B cell (primary cell): ENCODE measurements at regions not wholly inside any gene's neighbourhood (a gene's known extent, or its start where the extent isn't known, plus 50 kb on each side); places are given as distances from the start of the nearest gene placed in this dataset.

ENCODE experiments used
- ATAC-seq: fragments of 200-7000 bp; cut with Tn5 transposase; one replicate; pipeline ENCODE4 v1.10.0; 2021; ENCODE audit warnings: low read depth, mild to moderate bottlenecking, moderate number of reproducible peaks, moderate library complexity
- CTCF ChIA-PET: fragments of 350-600 bp; sonication (Branson Sonifier 250); formaldehyde crosslinking; loops from one replicate; lab custom pipeline; 2021; ENCODE audit warnings: antibody characterized with exemption, inconsistent platforms; lab: Charles Lee
- POLR2A ChIA-PET: fragments of 350-600 bp; sonication (Branson Sonifier 250); formaldehyde crosslinking; loops from one replicate; lab custom pipeline; 2021; ENCODE audit warnings: antibody characterized with exemption; lab: Charles Lee
- DNase-seq: peaks from one replicate; pipeline ENCODE4 v3.0.0; 2013
- H2AFZ ChIP-seq: 2 replicates; pipeline ENCODE4 v1.6.1; 2012; ENCODE audit warnings: mild to moderate bottlenecking, low read depth, low read length; ENCODE audit not compliant: insufficient read depth, poor library complexity, severe bottlenecking
- H3K27ac ChIP-seq, 2 donors: 1 replicate in 1 of 2; 2 replicates in 1 of 2; pipeline ENCODE4 v1.5.1; 2012 to 2013; ENCODE audit warnings: low read length in 2 of 2, mild to moderate bottlenecking in 2 of 2, moderate library complexity in 1 of 2
- H3K27me3 ChIP-seq, 4 experiments: fragments of 200-600 bp in 1 of 4; sonication (generic) in 1 of 4; replicated peaks in 1 of 4; 1 replicate in 2 of 4; 2 replicates in 2 of 4; pipeline versions ENCODE4 v1.6.1 to v1.7.0; 2013 to 2016; ENCODE audit warnings: low read length in 3 of 4, mild to moderate bottlenecking in 2 of 4, mixed read lengths in 1 of 4, moderate library complexity in 1 of 4; ENCODE audit not compliant: insufficient read depth in 4 of 4, control insufficient read depth in 3 of 4; ENCODE audit errors: control extremely low read depth in 1 of 4
- H3K36me3 ChIP-seq, 2 experiments: replicated peaks in 1 of 2; 1 replicate in 1 of 2; 2 replicates in 1 of 2; pipeline versions ENCODE4 v1.6.1 to v1.7.1; 2013; ENCODE audit warnings: low read length in 1 of 2; ENCODE audit not compliant: insufficient read depth in 2 of 2, control insufficient read depth in 1 of 2; ENCODE audit errors: control extremely low read depth in 1 of 2, extremely low read depth in 1 of 2
- H3K4me1 ChIP-seq, 2 donors: fragments of 200-600 bp in 1 of 2; sonication (generic) in 1 of 2; 1 replicate in 1 of 2; 2 replicates in 1 of 2; pipeline versions ENCODE4 v1.5.1 to v1.6.1; 2013 to 2017; ENCODE audit warnings: low read length in 2 of 2; ENCODE audit not compliant: control insufficient read depth in 2 of 2, insufficient read depth in 2 of 2
- H3K4me2 ChIP-seq: replicated peaks from 2 replicates; pipeline ENCODE3; 2012; ENCODE audit warnings: mild to moderate bottlenecking, low read depth, low read length; ENCODE audit not compliant: poor library complexity, severe bottlenecking
- H3K4me3 ChIP-seq, 5 experiments: fragments of 200-600 bp in 1 of 5; sonication (generic) in 1 of 5; 1 replicate in 3 of 5; 2 replicates in 2 of 5; pipeline versions ENCODE4 v1.5.1 to v1.7.0; 2011 to 2016; ENCODE audit warnings: low read length in 4 of 5, mild to moderate bottlenecking in 4 of 5, low read depth in 2 of 5, control low read depth in 1 of 5, moderate library complexity in 1 of 5; ENCODE audit not compliant: insufficient read depth in 1 of 5; ENCODE audit errors: control extremely low read depth in 1 of 5, extremely low read depth in 1 of 5
- H3K79me2 ChIP-seq: fragments of 200-600 bp; sonication (generic); one replicate; pipeline ENCODE4 v1.6.0; 2016; ENCODE audit warnings: low read length; ENCODE audit not compliant: control insufficient read depth, insufficient read depth
- H3K9ac ChIP-seq: fragments of 200-600 bp; sonication (generic); 2 replicates; pipeline ENCODE4 v1.6.1; 2017; ENCODE audit warnings: mild to moderate bottlenecking, low read length, moderate library complexity
- H3K9me3 ChIP-seq, 3 donors: one replicate each; pipeline versions ENCODE4 v1.6.1 to v1.7.1; 2013; ENCODE audit warnings: low read length in 2 of 3; ENCODE audit not compliant: control insufficient read depth in 2 of 3, insufficient read depth in 1 of 3; ENCODE audit errors: control extremely low read depth in 1 of 3
- H4K20me1 ChIP-seq: 2 replicates; pipeline ENCODE4 v1.6.0; 2012; ENCODE audit warnings: mild to moderate bottlenecking, low read length; ENCODE audit not compliant: insufficient read depth, control insufficient read depth, poor library complexity, severe bottlenecking
- H3K27ac Mint-ChIP-seq: one replicate; pipeline ENCODE4 v1.8.0; 2021; ENCODE audit warnings: mixed read lengths
- H3K27me3 Mint-ChIP-seq: one replicate; pipeline ENCODE4 v1.8.0; 2021; ENCODE audit warnings: mixed read lengths
- H3K4me1 Mint-ChIP-seq: one replicate; pipeline ENCODE4 v1.8.0; 2021; ENCODE audit warnings: mixed read lengths
- H3K4me3 Mint-ChIP-seq: one replicate; pipeline ENCODE4 v1.8.0; 2021; ENCODE audit warnings: mixed read lengths
- H3K9me3 Mint-ChIP-seq: one replicate; pipeline ENCODE4 v1.8.0; 2022; ENCODE audit warnings: mixed read lengths; ENCODE audit not compliant: insufficient read depth
- CTCF ChIP-seq: fragments of 200-600 bp; IDR thresholded peaks from one replicate; pipeline ENCODE4 v1.8.0; 2022; ENCODE audit warnings: antibody characterized with exemption, mild to moderate bottlenecking
- EZH2 ChIP-seq: IDR thresholded peaks from 2 replicates; pipeline ENCODE4 v1.6.1; 2012; ENCODE audit warnings: borderline replicate concordance, low read depth, mild to moderate bottlenecking, moderate library complexity, low read length; ENCODE audit not compliant: insufficient read depth, poor library complexity, severe bottlenecking
- WGBS: methylation state at CpG from one replicate; pipeline ENCODE4 v1.1.5; 2013; ENCODE audit warnings: missing lambda C conversion rate; ENCODE audit not compliant: insufficient coverage; 5-methylcytosine and 5-hydroxymethylcytosine counted together
- intact Hi-C: fragments of 100-400 bp; cut with micrococcal nuclease; formaldehyde crosslinking; loops from one replicate; pipeline ENCODE4 v1.10.0; 2022

- CTCF ChIA-PET = no interaction called here
- Histone ChIP-seq H3K36me3 (no peaks in the 10 kb centered on the region), H4K20me1 (no peaks in the 10 kb centered on the region), H2AFZ (no peak overlapping the region), H3K27me3 (no peaks in the 10 kb centered on the region), H3K4me2 (no peak overlapping the region), H3K27ac (no peak overlapping the region), H3K9me3 (peaks cover 0 to 2% (median 0%) of the 10 kb centered on the region in 3 donors), H3K4me1 (no peaks in the 10 kb centered on the region), H3K79me2 (no peaks in the 10 kb centered on the region), H3K9ac (no peak overlapping the region), H3K4me3 (no peak overlapping the region)
- Mint-ChIP-seq H3K4me1 (no peaks in the 10 kb centered on the region), H3K27me3 (no peaks in the 10 kb centered on the region), H3K27ac (no peak overlapping the region), H3K4me3 (no peak overlapping the region), H3K9me3 (peaks cover 9% of the 10 kb centered on the region)
- TF ChIP-seq EZH2 = no peak
- 29% methylated on average over 3 of the region's 7 CpGs for WGBS
- POLR2A ChIA-PET = no interaction called here
- ATAC-seq (no peak), DNase-seq (no peak)
- intact Hi-C loops = no loop called here
Measured at GRCh38 chr4:18440527-18441202, 419.1 kb upstream of the LCORL start.

GRCh38 chr4:18439311-18439710 is 417.8 kb upstream of the LCORL start:
- POLR2A ChIA-PET = no interaction called here
- H3K9me3 Mint-ChIP-seq = peaks cover 3% of the 10 kb centered on the region
- intact Hi-C loops = no loop called here
- Histone ChIP-seq H3K27ac (no peak overlapping the region), H4K20me1 (no peaks in the 10 kb centered on the region), H3K4me3 (no peak overlapping the region), H3K9ac (no peak overlapping the region), H3K79me2 (no peaks in the 10 kb centered on the region), H2AFZ (no peak overlapping the region), H3K27me3 (no peaks in the 10 kb centered on the region), H3K36me3 (no peaks in the 10 kb centered on the region), H3K4me2 (no peak overlapping the region), H3K4me1 (no peaks in the 10 kb centered on the region), H3K9me3 (peaks cover 0 to 2% (median 0%) of the 10 kb centered on the region in 3 donors)
- DNase-seq (no peak), ATAC-seq (no peak)
- CTCF ChIA-PET = no interaction called here
- no peak overlapping the region for H3K4me3 Mint-ChIP-seq
- TF ChIP-seq CTCF (no peak), EZH2 (no peak)
- H3K4me1 Mint-ChIP-seq = no peaks in the 10 kb centered on the region
- H3K27ac Mint-ChIP-seq = no peak overlapping the region
- H3K27me3 Mint-ChIP-seq = no peaks in the 10 kb centered on the region
- 70% methylated on average over 2 of the region's 3 CpGs for WGBS
